Cerebellar cortex (tissue), 1 donor: ENCODE measurements at regions not wholly inside any gene's neighbourhood (a gene's known extent, or its start where the extent isn't known, plus 50 kb on each side); places are given as distances from the start of the nearest gene placed in this dataset.

Source experiments
- DNase-seq: peaks from one replicate; pipeline ENCODE4 v3.0.0-alpha.2; 2015; ENCODE audit warnings: low spot score

DNA sequence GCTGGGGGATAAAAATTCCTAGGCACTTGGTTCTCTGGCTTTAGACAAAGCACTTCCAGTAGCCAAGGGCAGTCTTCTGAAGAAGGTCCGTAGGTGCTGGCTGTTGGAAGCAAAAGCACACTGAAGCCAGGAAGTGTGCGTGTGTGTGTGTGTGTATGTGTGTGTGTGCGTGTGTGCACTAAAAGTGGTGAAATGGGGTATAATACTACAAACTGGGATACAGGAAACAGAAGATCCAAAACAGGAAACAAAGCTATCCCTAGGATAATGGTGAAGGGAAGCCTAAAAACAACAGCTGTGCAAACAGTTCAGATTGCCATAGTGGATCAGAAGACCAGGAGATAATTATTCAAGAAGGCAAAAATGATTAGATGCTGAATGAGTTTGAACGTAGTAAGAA is 103.4 kb downstream of the IL20RB start:
- DNase-seq: no peak

DNA sequence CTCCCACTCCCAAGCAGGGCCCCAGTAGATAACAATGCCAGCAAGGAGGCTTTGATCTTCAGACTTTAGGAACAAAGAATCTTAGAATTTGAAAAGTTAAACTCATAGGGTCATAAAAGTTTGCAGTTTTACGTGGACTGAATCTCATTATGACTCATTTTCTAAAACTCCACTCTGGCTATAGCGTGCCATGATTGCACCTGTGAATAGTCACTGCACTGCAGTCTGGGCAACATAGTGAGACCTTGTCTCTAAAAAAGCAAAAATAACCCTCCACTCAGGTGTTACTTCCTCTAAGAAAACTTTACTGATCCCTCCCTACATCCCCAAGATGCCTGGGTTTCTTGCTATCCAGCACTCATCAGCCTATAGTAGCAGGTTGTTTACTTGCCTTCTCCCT is 104.5 kb downstream of the IL20RB start:
- no peak for DNase-seq

DNA sequence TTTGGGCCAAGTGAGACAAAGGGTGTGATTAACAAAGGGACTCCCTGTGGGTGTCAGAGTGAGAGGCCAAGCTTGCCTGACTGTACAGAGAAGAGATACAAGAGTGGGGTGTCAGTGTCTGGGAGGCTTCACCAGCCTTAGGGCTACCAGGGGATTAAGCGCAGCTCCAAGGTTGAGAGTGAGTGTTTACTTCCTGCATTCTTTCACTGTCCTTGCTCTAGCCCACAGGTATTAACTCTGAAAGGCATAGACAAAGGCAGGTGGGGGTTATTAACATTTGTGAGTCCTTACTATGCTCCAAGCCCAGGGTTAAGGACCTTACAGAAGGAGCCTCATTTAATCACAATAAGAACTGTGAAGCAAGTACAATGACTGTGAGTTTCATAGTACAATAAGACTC is 107.6 kb downstream of the IL20RB start:
- DNase-seq: no peak

DNA sequence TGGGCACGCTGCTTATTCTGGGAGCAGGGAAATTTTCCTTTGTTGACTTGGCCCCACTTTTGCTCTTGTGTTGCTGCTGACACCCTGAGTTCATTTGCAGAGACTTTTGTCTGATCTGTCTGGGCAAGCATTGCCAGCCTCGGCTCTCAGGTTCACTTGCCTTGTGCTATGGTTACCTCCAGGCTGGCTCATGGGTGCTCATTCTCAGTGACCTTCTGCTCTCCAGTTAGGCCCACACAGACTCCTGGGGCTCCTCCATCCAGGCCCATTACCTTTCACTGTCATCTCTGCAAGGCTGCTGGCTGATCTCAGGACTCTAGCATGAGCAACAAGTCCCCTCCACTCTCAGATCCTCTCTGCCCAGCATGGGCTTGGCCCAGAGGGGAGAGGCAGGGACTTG is 108.3 kb downstream of the IL20RB start:
- no peak for DNase-seq

DNA sequence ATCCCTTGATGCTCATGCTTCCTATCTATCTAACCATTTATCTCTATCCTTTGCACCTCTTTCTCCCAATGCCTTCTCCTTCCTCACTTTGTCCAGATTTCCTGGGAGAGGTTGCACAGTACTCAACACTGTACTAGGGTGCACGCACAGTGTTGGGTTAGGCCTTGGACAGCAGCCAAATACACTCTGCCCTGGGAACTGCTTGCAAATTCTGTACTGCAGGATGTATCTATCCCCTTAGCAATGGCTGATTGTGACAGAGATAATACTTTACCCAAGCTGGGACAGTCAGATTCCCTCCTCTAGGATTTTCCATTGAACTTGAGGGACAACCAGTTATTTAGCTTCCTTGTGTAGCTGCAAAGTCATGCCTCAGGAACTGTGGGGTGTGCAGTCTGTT is 113.3 kb downstream of the IL20RB start:
- DNase-seq: no peak

DNA sequence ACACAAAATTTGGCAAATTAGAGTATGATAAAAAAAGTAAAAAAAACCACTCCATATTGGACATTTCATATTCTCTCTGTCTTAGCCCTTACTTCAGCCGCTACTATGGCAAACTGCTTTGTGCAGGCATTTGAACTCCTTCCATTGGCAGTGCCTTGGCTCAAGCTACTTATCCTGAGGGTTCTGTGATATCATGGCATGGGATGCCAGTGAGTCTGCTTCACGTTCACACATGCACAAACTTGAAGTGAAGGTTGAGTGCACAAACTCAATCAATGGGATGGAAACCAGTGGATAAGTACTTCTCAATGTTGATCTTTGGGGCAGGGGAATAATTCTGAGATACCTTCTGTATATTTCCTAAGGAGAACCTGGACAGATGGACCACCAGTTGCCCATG is 117.2 kb downstream of the IL20RB start:
- no peak for DNase-seq

DNA sequence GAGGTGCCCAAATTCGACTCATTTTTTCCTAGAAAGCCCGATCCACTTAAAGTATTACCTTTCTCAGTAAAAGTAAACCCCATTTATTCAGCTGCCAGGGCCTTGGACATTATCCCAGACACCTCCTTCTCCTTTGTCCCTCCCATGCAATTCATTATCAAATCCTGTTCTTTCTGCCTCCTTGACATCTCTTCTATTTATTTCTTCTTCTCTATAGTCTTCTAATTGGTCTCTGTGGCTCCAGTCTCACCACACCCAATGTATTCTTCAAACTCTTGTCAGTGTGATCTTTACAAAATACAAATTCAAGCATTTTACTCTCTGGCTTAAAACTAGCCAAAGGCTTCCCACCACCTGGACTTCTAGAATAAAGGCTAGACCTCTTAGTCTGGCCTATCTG is 120.3 kb downstream of the IL20RB start:
- DNase-seq: no peak

DNA sequence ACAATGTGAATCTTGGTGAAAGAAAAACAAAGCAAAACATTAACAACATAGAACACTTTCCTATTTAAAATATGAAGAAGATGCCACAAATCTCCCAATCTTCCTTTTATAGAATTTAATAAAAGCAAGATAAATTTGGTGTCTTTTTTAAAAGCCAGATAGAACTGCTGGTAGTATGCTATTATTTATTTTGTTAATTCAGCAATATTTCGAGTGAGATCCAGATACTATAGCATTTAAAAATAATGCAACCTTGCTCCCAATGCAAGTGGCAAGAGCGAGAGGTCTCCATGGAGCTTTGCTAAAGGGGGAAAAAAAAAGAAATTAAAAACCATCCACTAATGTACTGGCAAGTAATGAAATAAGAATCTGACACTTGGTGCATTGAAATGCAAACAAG is 121.8 kb downstream of the IL20RB start:
- no peak for DNase-seq

DNA sequence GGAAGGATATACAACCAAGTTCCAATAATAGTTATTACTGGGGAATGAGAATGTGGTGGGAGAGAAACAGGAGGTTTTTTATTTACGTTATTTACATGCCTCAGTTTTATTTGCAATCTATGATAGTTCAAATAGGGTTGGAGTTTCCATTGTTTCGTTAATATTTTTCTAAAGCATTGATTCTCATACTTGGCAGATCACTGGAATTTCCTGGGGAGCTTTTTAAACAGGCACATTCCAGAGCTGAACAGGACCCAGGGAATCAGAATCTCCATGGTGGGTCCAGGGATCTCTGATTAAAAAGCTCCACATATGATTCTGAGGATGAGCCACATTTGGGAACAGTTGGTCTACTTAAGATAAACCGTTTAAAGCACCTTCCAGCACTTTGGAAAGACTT is 123.9 kb downstream of the IL20RB start:
- no peak for DNase-seq

DNA sequence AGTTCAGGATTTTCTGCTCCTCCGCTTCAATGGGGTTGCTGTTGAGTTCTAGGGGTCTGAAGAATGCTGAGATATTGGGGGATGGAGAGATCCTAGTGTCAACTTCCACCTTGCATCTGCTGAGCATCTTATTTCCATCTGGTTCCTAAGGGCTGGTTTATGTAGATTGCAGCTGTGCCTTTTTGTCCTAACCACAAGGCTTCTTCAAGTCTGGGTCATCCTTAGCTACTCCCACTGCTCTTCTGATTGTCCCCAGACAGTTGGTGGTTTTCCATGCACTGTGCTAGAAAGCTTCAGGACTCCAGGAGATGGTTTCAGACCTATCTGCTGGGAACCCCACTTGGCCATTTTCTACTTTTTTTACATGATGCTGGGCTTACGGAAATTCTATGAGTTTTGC is 125.0 kb downstream of the IL20RB start:
- DNase-seq: no peak

DNA sequence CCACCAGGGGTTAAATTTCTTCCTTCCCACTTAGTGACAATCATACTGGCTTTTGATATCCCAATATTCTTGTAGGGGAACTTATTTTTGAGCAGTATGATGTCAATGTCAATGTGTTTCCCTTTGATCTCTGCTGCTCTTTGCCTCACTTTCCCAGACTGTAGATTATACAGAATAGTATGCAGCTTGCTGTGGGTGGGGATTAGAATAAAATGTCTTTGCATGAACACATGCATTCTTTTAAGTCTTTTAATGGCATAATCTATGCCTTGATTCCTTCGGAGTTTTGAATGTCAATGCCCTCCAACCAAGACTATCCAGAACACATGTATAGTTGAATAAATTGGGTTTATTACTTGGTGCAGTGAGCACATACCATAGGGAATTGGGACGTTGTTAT is 125.5 kb downstream of the IL20RB start:
- no peak for DNase-seq

DNA sequence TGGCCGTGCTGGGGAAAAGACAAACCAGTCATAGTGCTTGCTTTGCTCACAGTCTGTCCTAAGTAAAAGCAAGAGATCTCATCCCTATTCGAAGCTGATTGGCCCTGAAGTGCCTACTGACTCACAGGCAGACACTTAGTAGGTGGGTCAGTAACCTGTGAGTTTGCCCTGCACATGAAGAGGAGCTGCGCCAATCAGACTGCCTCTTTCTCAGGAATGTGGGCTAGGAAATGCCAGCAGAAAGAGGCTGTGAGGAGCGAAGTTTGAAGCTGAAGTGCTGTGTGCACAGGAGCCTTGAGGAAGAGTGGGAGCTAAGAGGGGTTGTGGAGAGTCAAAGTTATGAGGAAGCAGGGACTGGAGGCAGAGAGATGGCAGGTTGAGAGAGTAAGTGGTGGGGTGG is 126.8 kb downstream of the IL20RB start:
- DNase-seq: no peak

DNA sequence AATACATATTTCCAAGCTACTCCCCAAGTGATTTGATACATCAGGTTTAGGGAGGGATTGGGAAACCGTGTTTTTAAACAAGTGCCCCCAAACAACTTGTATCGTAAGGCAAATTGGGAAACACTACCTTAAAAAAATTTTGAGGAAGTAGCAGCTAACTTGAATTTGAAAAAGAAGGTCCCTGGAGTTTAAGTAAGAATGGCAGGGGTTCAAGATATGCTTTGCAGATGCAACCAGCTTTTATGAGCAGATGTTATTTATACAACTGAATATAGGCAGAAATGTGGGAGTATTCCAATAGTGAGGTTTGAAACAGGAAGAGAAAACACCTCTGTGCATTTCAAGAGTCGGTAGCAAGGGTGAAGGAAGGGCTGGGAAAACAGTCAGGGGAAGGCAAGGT is 139.6 kb downstream of the IL20RB start:
- DNase-seq: no peak

DNA sequence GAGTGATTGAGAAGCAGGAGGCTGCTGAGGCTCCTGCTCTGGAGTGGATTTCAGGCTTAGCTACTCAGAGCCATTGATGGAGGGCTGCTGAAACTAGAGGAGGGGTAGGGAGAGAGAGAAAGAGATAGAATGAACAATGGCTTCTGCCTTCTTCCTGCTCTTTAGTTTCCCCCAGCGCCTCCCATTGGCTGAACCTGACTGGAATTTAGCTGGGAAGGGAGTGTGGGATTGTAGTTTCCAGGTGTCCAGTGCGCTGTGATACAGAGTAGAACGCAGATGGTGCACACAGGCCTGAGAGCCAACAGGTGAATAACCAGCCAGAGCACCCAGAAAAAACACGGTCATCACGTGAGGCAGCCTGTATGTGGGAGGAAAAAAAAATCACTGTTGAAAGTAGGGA is 140.1 kb downstream of the IL20RB start:
- DNase-seq: no peak

DNA sequence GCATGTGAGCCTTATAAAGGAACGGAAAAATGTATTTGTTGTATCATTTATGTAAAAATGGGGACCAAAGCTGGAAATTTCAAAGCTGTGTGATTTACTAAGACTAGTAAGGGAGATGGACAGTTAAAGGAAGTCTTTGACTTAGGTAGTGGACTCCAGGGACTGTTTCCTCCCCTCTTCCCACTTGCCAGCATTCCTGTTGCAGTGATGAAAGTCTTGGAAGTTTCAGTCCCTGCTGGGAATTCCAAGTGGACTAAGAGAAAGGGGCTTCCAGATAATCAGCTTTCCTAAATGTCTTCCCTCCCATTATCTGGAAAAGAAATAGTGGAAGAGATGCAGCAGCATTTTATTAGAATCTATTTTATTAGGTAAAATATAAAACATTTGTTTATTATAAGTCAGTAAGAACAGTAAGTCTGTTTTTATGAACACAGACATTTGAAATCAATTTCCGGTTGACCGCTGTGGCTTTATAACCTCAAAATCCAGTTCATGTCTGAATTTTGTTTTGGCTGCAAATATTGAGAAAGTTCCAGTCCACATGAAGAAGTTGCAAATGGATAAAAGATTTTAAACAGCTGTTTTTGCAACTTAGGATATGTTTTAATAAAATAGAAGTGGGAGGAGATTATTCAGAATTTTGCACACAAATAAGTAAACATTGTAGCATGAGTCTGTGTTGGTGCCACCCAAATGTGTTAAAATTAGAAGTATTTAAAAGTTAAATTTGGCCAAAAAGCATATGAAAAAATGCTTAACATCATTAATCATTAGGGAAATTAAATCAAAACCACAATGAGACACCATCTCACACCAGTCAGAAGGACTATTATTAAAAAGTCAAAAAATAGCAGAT is 141.8 kb downstream of the IL20RB start:
- no peak for DNase-seq

DNA sequence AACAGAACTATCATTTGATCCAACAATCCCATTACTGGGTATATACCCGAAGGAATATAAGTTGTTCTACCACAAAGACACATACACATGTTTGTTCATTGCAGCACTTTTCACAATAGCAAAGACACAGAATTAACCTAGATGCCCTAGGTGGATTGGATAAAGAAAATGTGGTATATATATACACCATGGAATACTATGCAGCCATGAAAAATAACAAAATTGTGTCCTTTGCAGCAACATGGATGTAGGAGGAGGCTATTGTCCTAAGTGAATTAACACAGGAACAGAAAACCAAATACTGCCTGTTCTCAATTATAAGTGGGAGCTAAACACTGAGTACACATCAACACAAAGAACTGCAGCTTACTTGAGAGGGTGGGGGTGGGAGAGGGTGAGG is 142.5 kb downstream of the IL20RB start:
- DNase-seq: no peak

DNA sequence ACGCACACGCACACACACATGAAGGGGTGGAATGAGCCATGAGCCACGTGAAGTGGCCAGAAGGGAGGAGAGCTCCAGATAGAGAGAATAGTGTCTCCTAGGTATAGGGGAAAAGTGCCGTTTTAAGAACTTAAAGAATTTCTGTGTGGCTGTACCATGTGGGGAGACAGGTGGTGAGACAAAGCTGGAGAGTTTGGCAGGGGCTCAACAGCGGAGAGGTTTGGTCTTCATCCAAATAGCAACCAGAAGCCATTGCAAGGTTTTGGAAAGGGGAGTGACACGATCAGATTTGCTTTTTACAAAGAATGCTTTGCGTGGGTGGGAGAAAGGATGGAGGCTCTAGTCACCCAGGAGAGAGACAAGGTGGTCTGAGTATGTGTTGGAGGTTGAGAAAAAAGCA is 146.0 kb downstream of the IL20RB start:
- DNase-seq: peak; percentile 79

DNA sequence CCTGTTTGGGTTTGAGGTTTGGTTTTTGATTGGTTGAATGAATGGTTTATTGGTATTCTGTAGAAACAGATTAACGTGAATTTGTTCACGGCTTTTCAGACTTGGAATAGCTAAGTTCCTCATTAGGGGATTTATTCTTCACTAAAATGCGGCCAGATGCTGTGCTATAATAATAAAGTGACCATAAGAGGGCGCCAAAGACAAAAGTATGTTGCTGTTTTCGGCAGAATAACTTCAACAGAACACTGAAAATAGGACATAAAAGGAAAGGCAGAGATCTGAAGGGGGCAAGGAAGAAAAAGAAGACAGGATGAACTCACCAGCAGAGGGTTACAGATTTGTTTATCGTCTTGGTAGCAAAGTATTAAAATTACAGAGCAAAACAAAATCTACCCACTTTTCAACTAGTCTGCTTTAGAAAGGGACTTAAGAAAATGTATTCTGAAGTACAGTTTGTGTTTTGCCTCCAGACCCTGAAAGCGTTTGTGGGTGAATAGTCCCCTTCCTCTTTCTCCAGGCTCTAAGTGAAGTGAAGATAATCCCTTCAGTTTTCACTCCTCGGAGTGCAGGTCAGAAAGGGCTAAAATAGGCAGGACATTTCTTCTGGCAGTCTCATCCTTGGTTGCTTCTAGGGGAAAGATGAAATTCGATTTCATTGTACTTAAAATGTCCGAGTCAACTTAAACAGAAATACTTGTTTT is 147.6 kb downstream of the IL20RB start:
- DNase-seq: peak; percentile 85

DNA sequence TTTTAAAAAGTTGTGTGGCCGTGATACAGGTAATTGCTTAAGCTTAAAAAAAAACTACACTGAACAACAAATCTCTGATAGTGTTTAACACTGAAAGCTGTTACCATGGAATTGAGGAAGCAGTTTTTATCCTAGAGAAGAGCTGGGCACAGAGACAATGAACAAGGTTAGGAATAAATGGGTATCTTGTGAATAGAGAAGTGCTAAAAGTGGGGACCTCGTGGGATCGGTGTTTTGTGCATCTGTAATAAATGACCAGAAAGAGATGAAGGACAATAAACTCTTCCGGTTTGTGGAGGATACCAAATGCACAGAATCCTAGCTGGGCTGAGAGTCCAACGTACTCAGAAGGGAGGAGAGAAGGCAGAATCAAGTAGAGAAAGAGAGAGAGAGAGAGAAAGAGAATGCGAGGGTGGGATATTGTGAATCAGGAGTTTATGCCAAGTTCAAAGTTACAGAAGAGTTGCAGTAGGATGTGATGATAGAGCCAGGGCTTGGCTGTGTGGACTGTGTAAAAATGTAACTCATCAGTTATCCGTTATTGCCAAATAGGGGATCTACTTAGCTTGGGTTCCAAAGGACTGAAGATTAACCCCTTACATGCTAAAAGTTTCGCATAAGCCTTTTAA is 148.9 kb downstream of the IL20RB start:
- no peak for DNase-seq

DNA sequence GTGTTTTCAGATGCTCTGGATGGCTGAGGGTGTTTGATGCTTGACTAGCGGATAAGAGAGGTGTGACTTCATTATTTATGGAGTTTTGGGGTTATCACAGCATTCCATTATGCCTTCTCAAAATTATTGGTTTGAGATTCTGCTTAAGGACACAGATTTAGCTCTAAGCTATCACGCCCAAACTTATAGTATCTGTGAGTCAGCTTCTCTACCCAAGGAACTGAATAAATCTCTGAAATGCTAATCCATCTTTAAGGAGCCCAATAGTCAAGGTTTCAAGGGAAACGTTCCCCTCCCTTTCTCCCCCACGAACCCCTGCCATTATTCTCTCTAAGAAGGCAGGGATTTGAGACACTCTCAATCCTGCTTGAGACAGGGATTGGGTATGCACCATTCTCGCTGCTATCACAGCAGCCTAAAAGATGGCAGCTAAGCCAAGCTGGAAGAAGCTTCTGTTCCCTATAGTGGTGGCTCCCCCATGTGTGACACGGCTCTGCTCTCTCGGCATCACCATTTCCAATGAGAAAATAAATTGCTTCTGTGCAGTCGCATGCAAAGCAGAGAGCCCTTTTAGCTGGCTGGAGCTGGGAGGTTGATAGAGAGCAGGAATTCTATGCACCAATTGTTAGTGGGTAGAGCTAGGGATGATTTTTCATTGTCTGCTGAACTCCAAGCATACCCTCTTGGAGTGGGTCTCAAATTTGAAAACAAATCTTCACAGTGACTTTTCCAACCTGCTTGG is 151.1 kb downstream of the IL20RB start:
- DNase-seq: no peak

DNA sequence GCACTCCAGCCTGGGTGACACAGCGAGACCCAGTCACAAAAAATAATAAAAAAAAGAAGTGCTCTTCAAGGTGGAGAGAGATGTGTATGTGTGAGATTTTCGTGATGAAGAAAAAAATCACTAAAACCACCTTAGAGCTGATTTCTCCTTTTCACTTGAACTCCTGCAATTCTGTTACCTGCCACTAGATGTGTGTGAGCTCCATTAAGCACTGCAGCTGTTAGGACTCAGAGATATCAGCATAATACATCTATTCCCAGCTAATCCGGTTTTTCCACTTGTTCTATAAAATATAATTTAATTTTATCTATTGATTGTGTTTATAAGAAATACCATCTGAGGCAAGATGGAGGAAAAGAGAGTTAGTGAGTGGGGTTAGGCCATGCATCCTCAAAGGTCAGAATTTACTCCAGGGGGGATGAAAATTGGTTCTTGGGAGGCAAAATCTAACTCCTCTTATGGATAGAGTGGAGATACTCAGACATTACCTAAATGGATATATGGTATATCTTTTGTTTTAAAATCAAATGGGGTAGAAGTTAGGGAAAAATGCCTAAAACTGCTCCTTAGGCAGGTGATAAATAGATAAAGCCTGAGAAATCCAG is 152.7 kb downstream of the IL20RB start:
- DNase-seq: peak; percentile 20

DNA sequence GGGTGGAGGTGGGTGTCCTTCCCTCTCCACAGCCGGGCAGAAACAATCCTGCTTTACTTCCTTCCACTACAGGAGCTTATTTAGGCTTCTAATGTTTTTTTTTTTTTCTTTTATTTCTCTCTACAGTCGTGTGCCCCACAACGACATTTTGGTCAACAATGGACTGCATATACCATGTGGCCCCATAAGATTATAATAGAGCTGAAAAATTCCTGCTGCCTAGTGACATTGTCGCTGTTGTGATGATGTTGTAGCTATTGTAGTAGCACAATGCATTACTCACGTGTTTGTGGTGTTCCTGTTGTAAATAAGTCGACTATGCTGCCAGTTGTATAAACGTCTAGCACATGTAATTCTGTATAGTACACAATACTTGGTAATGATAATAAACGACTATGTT is 153.7 kb downstream of the IL20RB start:
- no peak for DNase-seq
